A549 (cell line): ENCODE measurements at regions not wholly inside any gene's neighbourhood (a gene's known extent, or its start where the extent isn't known, plus 50 kb on each side); places are given as distances from the start of the nearest gene placed in this dataset.
"Not testable (repeated sequence)": the region's sequence is repeated elsewhere in the genome, so short reads cannot be mapped to it uniquely, and the experiment has no call there.

Experiments used
- ATAC-seq, 2 experiments: fragments of 200-7000 bp in 1 of 2; fragments of >200 bp in 1 of 2; cut with Nextera tagmentation in 1 of 2; cut with Tn5 transposase in 1 of 2; 3 replicates each; pipeline versions ENCODE4 v1.8.0 to v1.9.1; 2018 to 2020; ENCODE audit warnings: mild to moderate bottlenecking in 1 of 2, moderate library complexity in 1 of 2
- CTCF ChIA-PET: fragments of 300-600 bp; sonication (Branson Sonifier 250); formaldehyde crosslinking; extraction: SDS; loops from one replicate; lab custom pipeline; 2021; ENCODE audit warnings: antibody characterized with exemption, inconsistent platforms; lab: Yijun Ruan, JAX
- POLR2A ChIA-PET: fragments of 350-600 bp; formaldehyde crosslinking; extraction: SDS; loops from one replicate; lab custom pipeline; 2021; ENCODE audit warnings: antibody characterized with exemption, inconsistent platforms; lab: Yijun Ruan, JAX
- DNase-seq, 2 experiments: peaks; one replicate each; pipeline versions ENCODE4 v3.0.0 to v3.0.0-alpha.2; 2011 to 2016; ENCODE audit warnings: low read depth in 1 of 2, low spot score in 1 of 2
- FAIRE-seq: peaks from 2 replicates; lab custom pipeline; 2011; peaks lifted over from hg19 to GRCh38; lab: Jason Lieb, UNC
- H3K27ac ChIP-seq, 2 experiments: fragments of >200 bp; sonication (Bioruptor Twin); formaldehyde crosslinking; 3 replicates each; pipeline ENCODE4 v1.5.1; 2016 to 2017
- H3K4me1 ChIP-seq: fragments of >200 bp; sonication (Bioruptor Twin); formaldehyde crosslinking; 3 replicates; pipeline ENCODE4 v1.6.1; 2016
- H3K4me2 ChIP-seq: fragments of >200 bp; sonication (Bioruptor Twin); formaldehyde crosslinking; 3 replicates; pipeline ENCODE4 v1.6.1; 2016
- H3K4me3 ChIP-seq: fragments of >200 bp; sonication (Bioruptor Twin); formaldehyde crosslinking; 3 replicates; pipeline ENCODE4 v1.5.1; 2016
- H3K9me3 ChIP-seq: fragments of >200 bp; sonication (Bioruptor Twin); formaldehyde crosslinking; 3 replicates; pipeline ENCODE4 v1.6.1; 2016
- ATOH8 ChIP-seq: fragments of 250-450 bp; sonication (Bioruptor Pico); IDR thresholded peaks from 2 replicates; pipeline ENCODE4 v1.5.0; 2020; ENCODE audit warnings: low read depth, mild to moderate bottlenecking, moderate library complexity
- CBX2 ChIP-seq: fragments of 200-600 bp; sonication (generic); IDR thresholded peaks from 2 replicates; pipeline ENCODE4 v1.6.1; 2016; ENCODE audit warnings: low read depth, mild to moderate bottlenecking, borderline replicate concordance
- CBX8 ChIP-seq: fragments of 200-600 bp; sonication (generic); IDR thresholded peaks from 2 replicates; pipeline ENCODE4 v1.6.1; 2016
- CTCF ChIP-seq: fragments of >200 bp; sonication (Bioruptor Twin); formaldehyde crosslinking; IDR thresholded peaks from 3 replicates; pipeline ENCODE4 v1.5.1; 2016
- ESRRA ChIP-seq: fragments of 150-350 bp; IDR thresholded peaks from 2 replicates; pipeline ENCODE4 v1.6.1; 2014; ENCODE audit warnings: mild to moderate bottlenecking, low read length, borderline replicate concordance
- GATA3 ChIP-seq: IDR thresholded peaks from 2 replicates; pipeline ENCODE4 v1.6.1; 2012; ENCODE audit warnings: borderline replicate concordance
- HES2 ChIP-seq: fragments of >200 bp; sonication (Bioruptor Twin); formaldehyde crosslinking; IDR thresholded peaks from 2 replicates; pipeline ENCODE4 v1.6.1; 2016
- HOXA7 ChIP-seq: fragments of 250-450 bp; sonication (Bioruptor Pico); IDR thresholded peaks from 2 replicates; pipeline ENCODE4 v1.5.0; 2020; ENCODE audit warnings: mild to moderate bottlenecking, moderate library complexity
- NR3C1 ChIP-seq: fragments of >200 bp; sonication (Bioruptor Twin); formaldehyde crosslinking; IDR thresholded peaks from 3 replicates; pipeline ENCODE4 v1.6.1; 2017
- PBX3 ChIP-seq: IDR thresholded peaks from 2 replicates; pipeline ENCODE4 v1.6.1; 2012
- RAD21 ChIP-seq, 2 experiments: fragments of >200 bp in 1 of 2; sonication (Bioruptor Twin) in 1 of 2; formaldehyde crosslinking in 1 of 2; IDR thresholded peaks in 1 of 2; conservative IDR thresholded peaks in 1 of 2; 2 replicates in 1 of 2; 3 replicates in 1 of 2; pipeline ENCODE4 v1.6.1; 2012 to 2018; ENCODE audit warnings: inconsistent platforms in 1 of 2
- RARB ChIP-seq: fragments of 250-450 bp; sonication (Bioruptor Pico); IDR thresholded peaks from 2 replicates; pipeline ENCODE4 v1.8.0; 2021; ENCODE audit warnings: mild to moderate bottlenecking, moderate library complexity
- RCOR1 ChIP-seq: fragments of 150-350 bp; IDR thresholded peaks from 2 replicates; pipeline ENCODE4 v1.6.1; 2014; ENCODE audit warnings: antibody characterized with exemption, low read length, low read depth
- REST ChIP-seq: fragments of 200-600 bp; sonication (generic); IDR thresholded peaks from 2 replicates; pipeline ENCODE4 v1.6.1; 2016; ENCODE audit warnings: antibody characterized with exemption, mild to moderate bottlenecking, moderate library complexity
- SMC3 ChIP-seq: fragments of >200 bp; sonication (Bioruptor Twin); formaldehyde crosslinking; IDR thresholded peaks from 3 replicates; pipeline ENCODE4 v1.6.1; 2018; ENCODE audit warnings: inconsistent platforms
- SREBF2 ChIP-seq: fragments of 450-650 bp; IDR thresholded peaks from 2 replicates; pipeline ENCODE4 v1.6.1; 2014; ENCODE audit warnings: mild to moderate bottlenecking, moderate library complexity
- TFCP2L1 ChIP-seq: fragments of 250-450 bp; sonication (Bioruptor Pico); IDR thresholded peaks from 2 replicates; pipeline ENCODE4 v1.5.0; 2021; ENCODE audit warnings: mild to moderate bottlenecking
- TP53 ChIP-seq: fragments of 250-450 bp; sonication (Bioruptor Pico); IDR thresholded peaks from 2 replicates; pipeline ENCODE4 v1.5.0; 2021; ENCODE audit warnings: mild to moderate bottlenecking, moderate library complexity
- USF2 ChIP-seq: fragments of 450-650 bp; IDR thresholded peaks from 2 replicates; pipeline ENCODE4 v1.6.1; 2014; ENCODE audit warnings: antibody characterized with exemption
- ZC3H11A ChIP-seq: fragments of 450-650 bp; IDR thresholded peaks from 2 replicates; pipeline ENCODE4 v1.6.1; 2014; ENCODE audit warnings: antibody characterized with exemption, mild to moderate bottlenecking
- ZFP36 ChIP-seq: fragments of 450-650 bp; IDR thresholded peaks from 2 replicates; pipeline ENCODE4 v1.6.1; 2014; ENCODE audit warnings: borderline replicate concordance; ENCODE audit not compliant: partially characterized antibody
- ZNF302 ChIP-seq: fragments of 250-450 bp; sonication (Bioruptor Pico); IDR thresholded peaks from 2 replicates; pipeline ENCODE4 v1.9.0; 2021; ENCODE audit warnings: inconsistent platforms, mild to moderate bottlenecking, moderate library complexity
- WGBS: methylation state at CpG from one replicate; pipeline ENCODE4 v1.1.6; 2017; ENCODE audit errors: missing lambda C conversion rate; 5-methylcytosine and 5-hydroxymethylcytosine counted together

- Histone ChIP-seq H3K27ac (no peak overlapping the region), H3K4me1 (no peaks in the 10 kb centered on the region), H3K9me3 (no peaks in the 10 kb centered on the region; the same call in 2 of the 3 replicates), H3K4me3 (no peak overlapping the region), H3K4me2 (no peak overlapping the region)
- WGBS, result 4% methylated on average over 5 of the region's 5 CpGs
- FAIRE-seq (no peak), ATAC-seq (no peak), DNase-seq (peak in 1 of 2 experiments; percentile 3)
- TF ChIP-seq HES2 (no peak), NR3C1 (no peak), RCOR1 (no peak), RARB (CRISPR knock-in tag) (no peak), CTCF (peak; percentile 29; the same call in 2 of the 3 replicates), ATOH8 (no peak), HOXA7 (no peak), SMC3 (0 out of 3 replicates have a peak, but pooled peaks have one; percentile 20), ESRRA (no peak), CBX2 (no peak), RAD21 (conservative IDR thresholded peaks at IDR 0.05 in 1 of 2, IDR thresholded peaks at IDR 0.05 in 1 of 2) (peak in 1 of 2 experiments; percentile 42; a peak in 2 of 5 replicates), GATA3 (no peak), SREBF2 (no peak)
- ChIA-PET POLR2A (no interaction called here), CTCF (no interaction called here)
Measured at GRCh38 chr14:47917344-47917954, 242.0 kb upstream of the MDGA2 start.

- DNase-seq, CTCF ChIA-PET, H3K9me3 ChIP-seq, FAIRE-seq, H3K4me1 ChIP-seq, POLR2A ChIA-PET, H3K27ac ChIP-seq, ATAC-seq, H3K4me2 ChIP-seq, H3K4me3 ChIP-seq: not testable (repeated sequence)
- 57% methylated on average over 17 of the region's 25 CpGs for WGBS
Measured at GRCh38 chr14:47901141-47901540, 225.7 kb upstream of the MDGA2 start.

GRCh38 chr14:47899685-47900084, 224.3 kb upstream of the MDGA2 start:
- Histone ChIP-seq H3K27ac (no peak overlapping the region), H3K4me3 (no peak overlapping the region)
- ATAC-seq (no peak), FAIRE-seq (no peak)
- TF ChIP-seq RCOR1, result no peak
- TF ChIP-seq TP53 (CRISPR knock-in tag), result no peak
- TF ChIP-seq ZNF302, result no peak
- no peak for TF ChIP-seq CBX2
- TF ChIP-seq REST, result no peak
- TF ChIP-seq TFCP2L1 (CRISPR knock-in tag), result no peak
- no peak for TF ChIP-seq ZC3H11A
- TF ChIP-seq PBX3, result no peak
- no peak for TF ChIP-seq ZFP36
- TF ChIP-seq CBX8, result no peak
- TF ChIP-seq USF2, result no peak
- TF ChIP-seq HOXA7, result no peak
- no peak for TF ChIP-seq SREBF2
- TF ChIP-seq, all 56 proteins: peak for 0
- CTCF ChIA-PET, result no interaction called here
- no peaks in the 10 kb centered on the region for H3K9me3 ChIP-seq
- no peak overlapping the region for H3K4me2 ChIP-seq
- DNase-seq, result no peak
- WGBS, result 37% methylated on average over 5 of the region's 5 CpGs
- POLR2A ChIA-PET, result no interaction called here
- H3K4me1 ChIP-seq, result no peaks in the 10 kb centered on the region
